Erythroblast (primary cell): ENCODE measurements at regions not wholly inside any gene's neighbourhood (a gene's known extent, or its start where the extent isn't known, plus 50 kb on each side); places are given as distances from the start of the nearest gene placed in this dataset.
"Not testable (repeated sequence)": the region's sequence is repeated elsewhere in the genome, so short reads cannot be mapped to it uniquely, and the experiment has no call there.

Experiments used
- GATA1 ChIP-seq: IDR thresholded peaks from 2 replicates; pipeline ENCODE4 v1.6.1; 2011; ENCODE audit warnings: low read depth, mild to moderate bottlenecking, control low read depth, low read length, moderate library complexity
- POLR2A ChIP-seq: IDR thresholded peaks from 2 replicates; pipeline ENCODE4 v1.6.1; 2011; ENCODE audit warnings: mild to moderate bottlenecking, low read length

DNA sequence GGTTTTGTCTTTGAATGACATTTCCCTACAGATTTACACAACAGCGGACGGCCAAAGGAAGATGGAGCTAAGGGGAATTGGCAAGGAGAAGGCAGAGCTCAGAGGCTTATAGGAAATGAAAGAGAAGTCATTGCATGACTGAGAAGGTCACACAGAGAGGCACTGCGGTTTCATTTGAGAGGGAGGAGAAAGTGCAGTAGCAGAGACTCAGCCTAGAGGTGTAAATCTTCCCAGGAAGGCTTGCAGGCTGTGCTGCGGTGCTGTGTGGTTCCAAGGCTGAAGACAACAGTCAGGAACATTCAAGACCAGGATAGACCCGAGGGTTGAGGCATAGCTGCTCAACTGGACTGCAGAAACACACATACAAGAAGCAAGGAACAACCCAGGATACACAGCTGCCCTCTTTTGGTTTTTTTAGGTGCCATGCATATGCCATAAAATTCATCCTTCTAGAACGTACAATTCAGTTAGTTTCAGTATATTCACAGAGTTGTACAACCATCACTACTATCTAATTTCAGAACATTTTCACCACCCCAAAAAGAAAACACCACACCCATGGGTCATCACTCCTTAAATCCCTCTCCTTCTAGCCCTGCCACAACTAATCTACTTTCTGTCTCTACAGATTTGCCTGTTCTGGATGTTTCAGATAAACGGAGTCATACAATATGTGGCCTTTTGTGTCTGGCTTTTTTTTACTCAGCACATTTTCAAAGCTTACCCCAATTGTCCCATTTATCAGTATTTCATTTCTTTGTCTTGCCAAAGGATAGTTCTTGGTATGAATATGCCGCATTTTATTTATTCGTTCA, 313.5 kb downstream of the ANAPC1 start:
- TF ChIP-seq POLR2A, GATA1: not testable (repeated sequence)
